NCI-H128 (cell line): ENCODE measurements at regions not wholly inside any gene's neighbourhood (a gene's known extent, or its start where the extent isn't known, plus 50 kb on each side); places are given as distances from the start of the nearest gene placed in this dataset.

ENCODE experiments used
- DNase-seq: peaks from one replicate; lab custom pipeline; 2025; ENCODE audit not compliant: unreplicated experiment; lab: John Stamatoyannopoulos, UW

- DNase-seq = no peak
Observed at GRCh38 chr2:2851316-2851715, 520.2 kb upstream of the MYT1L start.

DNA sequence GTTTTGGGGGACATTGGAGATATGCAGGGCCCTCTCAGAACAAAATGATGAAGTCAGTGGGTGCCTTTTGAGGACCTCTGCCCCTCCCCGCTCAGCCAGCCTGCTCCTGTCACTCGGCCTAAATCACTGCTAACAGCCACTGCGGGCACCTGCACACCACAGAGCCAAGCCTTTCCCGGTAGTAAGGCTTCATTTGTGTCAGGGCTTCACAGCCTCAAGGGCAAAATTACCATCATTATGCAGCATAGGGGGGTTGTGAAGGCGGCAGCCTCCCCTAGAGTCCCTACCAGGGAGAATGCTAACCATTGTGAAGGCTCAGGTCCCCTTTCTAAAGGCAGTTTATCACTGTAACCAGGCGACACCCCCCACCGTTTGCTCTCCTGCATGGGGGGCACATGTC, 519.8 kb upstream of the MYT1L start:
- no peak for DNase-seq

DNA sequence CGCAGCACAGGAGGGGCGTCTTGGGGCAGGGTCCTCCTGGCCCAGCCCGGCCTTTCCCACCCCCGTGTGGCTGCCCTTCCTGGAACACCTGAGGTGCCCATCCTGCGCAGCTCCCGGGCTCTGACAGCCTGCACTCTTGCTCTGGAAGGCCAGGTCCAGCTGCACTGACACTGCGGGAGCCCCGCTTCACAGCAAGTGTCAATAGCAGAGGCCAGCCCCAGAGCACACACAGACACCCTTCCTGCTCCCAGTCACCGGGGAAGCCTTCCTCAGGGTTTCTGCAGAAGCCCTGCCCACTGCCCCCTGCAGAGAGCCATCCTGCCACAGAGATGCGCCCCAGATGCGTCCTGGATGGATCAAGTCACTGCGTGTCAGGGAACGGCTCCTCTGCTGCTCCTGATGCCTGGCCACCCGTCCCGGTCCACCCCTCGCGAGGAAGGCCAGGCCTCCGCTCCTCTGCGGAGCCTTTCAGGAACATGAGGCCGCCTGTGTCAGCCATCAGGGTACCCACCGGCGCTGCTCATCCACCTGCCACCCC, 519.2 kb upstream of the MYT1L start:
- DNase-seq = no peak

DNA sequence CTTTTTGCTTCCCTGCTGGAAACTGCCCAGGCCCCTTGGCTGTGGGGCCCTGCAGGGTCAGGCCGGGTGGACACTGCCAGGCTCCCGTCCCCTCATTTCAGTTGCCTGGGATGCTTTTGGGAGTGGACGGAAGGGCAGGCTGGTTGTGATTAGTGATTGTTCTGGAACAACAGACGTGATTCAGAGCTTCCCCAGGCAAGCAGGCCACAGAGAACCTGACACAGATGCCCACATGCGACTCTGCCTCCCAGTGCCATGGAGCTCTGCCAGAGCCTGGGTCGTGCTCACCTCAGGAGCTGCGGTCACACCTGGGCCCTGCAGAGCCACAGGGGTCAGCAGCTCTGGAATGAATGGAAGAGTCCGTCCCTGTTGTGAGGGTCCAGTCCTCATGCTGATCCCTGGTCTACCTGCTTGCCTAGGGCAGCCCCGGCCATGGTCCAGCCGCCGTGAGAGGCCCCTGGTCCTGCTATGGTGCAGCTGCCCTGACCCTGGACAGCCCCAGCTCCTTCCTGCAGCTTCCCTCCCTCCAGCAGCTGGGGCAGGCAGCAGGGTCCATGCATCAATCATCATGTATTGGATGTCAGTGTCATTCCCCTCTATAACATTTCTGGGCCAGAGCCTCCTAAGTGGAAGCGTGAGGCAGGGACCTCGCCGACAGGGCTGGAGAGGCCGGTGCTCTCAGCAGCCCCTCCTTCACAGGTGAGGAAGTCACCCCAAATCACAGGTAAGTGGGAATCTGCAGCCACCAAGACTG, 518.6 kb upstream of the MYT1L start:
- no peak for DNase-seq

GRCh38 chr2:2848621-2849333, 517.7 kb upstream of the MYT1L start:
- peak; percentile 30 for DNase-seq

DNA sequence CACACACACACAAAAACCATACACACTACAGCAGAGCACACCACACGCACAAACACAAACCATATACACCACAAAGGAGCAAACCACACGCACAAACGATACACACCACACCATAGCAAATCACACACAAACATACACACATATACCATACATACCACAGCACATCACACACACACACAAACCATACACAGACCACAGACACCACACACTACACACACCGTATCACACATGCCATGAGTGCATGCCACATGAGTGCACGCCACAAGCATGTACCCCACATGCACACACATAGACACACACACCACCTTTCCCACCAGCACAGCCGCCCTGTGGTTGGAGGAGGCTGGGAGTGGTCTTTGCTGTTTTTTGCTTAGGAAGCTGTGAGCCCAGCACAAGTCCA, 517.1 kb upstream of the MYT1L start:
- no peak for DNase-seq

GRCh38 chr2:2847209-2847676, 516.2 kb upstream of the MYT1L start:
- DNase-seq = no peak

- DNase-seq = peak; percentile 86
Observed at GRCh38 chr2:2846332-2847208, 515.5 kb upstream of the MYT1L start.

GRCh38 chr2:2845806-2846315, 514.8 kb upstream of the MYT1L start:
- no peak for DNase-seq

DNA sequence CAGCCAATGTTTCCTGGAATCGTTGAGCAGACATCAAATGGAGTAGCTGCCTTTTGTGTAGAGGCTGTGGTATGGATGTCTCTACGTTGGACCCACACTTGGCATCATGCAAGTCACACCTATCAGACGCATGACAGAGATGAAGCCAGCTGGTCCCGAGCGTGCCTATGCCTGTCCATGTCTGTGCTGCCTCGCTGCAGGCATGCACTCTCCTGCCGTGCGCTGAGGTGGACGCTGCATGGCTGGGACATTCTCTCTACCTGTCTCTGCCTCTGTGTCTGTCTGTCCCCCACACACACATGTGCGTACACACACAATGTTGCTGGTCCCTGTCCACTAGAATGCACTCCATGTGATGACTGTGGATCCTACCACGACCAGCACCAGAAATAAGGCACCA, 514.2 kb upstream of the MYT1L start:
- no peak for DNase-seq

GRCh38 chr2:2843969-2844548, 513.0 kb upstream of the MYT1L start:
- DNase-seq = no peak

- no peak for DNase-seq
Observed at GRCh38 chr2:2842466-2842865, 511.4 kb upstream of the MYT1L start.

DNA sequence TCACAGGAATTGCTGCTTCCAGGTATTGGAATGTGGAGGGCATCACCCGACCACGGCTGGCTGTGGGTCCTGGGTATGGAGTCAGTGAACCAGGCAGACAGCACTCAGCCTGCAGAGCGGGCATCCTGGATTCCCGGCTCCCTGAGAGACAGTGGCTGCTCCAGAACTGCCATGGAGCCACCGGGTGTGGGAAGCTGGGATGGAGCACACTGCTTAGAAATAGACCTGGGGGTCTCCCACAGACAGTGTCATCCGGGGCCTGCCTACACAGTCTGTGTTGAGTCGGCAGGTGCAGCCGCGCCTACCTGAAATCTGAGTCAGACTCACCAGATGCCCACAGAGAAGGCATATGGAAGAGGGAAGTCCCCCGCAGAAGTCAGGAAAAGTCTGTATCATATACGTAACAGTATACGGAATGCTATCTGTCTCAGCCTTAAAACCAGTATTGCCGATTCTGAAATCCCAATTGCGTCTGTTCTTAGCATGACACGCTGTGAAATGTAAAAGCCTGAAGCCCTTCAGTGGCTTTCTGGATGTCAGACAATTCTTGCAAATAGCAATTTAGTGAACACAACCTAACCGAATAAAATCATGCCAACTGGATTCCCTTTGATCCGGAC, 509.7 kb upstream of the MYT1L start:
- DNase-seq = no peak

GRCh38 chr2:2839782-2840531, 508.9 kb upstream of the MYT1L start:
- DNase-seq = no peak

GRCh38 chr2:2839393-2839781, 508.3 kb upstream of the MYT1L start:
- DNase-seq = no peak

DNA sequence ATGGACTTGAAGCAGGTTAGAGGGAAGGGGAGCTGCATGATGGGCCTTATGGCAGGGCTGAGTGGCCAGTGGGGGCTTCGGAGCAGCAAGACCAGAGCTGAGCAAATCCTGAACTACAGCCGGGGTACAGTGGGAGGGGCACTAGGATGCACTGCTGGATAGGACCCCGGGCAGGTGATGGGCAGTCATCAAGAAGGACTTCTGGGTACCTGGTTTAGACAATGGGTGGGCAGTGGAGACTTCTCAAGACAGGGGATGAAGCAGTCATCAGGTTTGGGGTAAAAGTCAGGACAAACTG, 507.4 kb upstream of the MYT1L start:
- no peak for DNase-seq

DNA sequence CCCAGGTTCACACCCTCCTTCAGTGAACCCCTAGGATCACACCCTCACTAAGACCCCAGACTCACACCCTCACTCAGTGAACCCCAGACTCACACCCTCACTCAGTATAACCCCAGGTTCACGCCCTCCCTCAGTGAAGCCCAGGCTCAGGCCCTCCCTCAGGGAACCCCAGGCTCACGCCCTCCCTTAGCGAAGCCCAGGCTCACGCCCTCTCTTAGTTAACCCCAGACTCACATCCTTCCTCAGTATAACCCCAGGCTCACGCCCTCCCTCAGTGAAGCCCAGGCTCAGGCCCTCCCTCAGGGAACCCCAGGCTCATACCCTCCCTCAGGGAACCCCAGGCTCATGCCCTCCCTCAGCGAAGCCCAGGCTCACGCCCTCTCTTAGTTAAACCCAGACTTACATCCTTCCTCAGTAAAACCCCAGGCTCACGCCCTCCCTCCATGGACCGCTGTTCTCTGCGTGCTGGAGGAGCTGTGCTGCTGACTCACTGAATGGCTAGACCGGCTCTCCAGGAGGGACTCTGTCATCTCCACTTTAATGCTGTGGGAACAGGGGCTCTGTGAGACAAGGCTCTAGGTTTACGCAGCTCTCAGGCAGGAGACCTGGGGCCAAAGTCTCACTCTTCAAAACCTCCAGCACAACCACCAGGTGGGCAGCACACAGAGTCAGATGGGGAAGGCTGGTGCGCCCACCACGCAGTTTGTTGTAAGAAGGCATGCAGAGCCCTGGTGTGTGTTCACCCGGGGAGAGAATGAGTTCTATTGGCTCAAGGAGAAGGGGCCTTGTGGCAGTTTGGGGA, 506.9 kb upstream of the MYT1L start:
- no peak for DNase-seq

GRCh38 chr2:2836343-2837070, 505.4 kb upstream of the MYT1L start:
- DNase-seq = no peak
